ENCODE measurements at regions not wholly inside any gene's neighbourhood (a gene's known extent, or its start where the extent isn't known, plus 50 kb on each side); places are given as distances from the start of the nearest gene placed in this dataset.
A peak's percentile ranks its signal among the peaks of the same experiment; 100 is the strongest.

DNA sequence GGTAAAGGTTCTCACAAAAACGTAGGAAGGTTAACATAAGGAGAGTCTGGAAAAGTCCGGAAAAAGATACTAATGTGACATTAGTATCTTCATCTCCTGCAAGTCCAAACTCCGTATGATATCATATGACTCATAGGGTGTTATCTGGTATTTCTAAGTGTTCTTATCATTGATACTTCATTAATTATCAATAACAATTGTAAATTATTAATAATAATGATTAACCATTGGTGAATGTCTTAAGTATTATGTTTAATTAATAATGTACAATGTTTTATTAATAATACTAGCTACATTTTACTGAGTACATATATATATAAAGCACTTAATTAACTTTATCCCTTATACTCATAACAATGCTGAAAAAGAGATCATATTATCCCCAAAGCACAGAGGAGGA lies 402.4 kb downstream of the SEMA3D start:
- no peaks in the 10 kb centered on the region for H3K27me3 ChIP-seq
- H3K36me3 ChIP-seq = no peaks in the 10 kb centered on the region
- no peaks in the 10 kb centered on the region for H3K9me3 ChIP-seq (ENCODE audit: low read depth)
- peaks cover 8% of the 10 kb centered on the region for H3K4me1 ChIP-seq (ENCODE audit: low read depth)
- TF ChIP-seq, protein P1, sequence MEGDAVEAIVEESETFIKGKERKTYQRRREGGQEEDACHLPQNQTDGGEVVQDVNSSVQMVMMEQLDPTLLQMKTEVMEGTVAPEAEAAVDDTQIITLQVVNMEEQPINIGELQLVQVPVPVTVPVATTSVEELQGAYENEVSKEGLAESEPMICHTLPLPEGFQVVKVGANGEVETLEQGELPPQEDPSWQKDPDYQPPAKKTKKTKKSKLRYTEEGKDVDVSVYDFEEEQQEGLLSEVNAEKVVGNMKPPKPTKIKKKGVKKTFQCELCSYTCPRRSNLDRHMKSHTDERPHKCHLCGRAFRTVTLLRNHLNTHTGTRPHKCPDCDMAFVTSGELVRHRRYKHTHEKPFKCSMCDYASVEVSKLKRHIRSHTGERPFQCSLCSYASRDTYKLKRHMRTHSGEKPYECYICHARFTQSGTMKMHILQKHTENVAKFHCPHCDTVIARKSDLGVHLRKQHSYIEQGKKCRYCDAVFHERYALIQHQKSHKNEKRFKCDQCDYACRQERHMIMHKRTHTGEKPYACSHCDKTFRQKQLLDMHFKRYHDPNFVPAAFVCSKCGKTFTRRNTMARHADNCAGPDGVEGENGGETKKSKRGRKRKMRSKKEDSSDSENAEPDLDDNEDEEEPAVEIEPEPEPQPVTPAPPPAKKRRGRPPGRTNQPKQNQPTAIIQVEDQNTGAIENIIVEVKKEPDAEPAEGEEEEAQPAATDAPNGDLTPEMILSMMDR (IDR thresholded peaks at IDR 0.05; ENCODE audit: low read depth, low read length) = no peak
- H3K27ac ChIP-seq = no peak overlapping the region
- no peak overlapping the region for H3K4me3 ChIP-seq
- no peak for DNase-seq (ENCODE audit: low read depth in 1 of 2, low spot score in 1 of 2)

DNA sequence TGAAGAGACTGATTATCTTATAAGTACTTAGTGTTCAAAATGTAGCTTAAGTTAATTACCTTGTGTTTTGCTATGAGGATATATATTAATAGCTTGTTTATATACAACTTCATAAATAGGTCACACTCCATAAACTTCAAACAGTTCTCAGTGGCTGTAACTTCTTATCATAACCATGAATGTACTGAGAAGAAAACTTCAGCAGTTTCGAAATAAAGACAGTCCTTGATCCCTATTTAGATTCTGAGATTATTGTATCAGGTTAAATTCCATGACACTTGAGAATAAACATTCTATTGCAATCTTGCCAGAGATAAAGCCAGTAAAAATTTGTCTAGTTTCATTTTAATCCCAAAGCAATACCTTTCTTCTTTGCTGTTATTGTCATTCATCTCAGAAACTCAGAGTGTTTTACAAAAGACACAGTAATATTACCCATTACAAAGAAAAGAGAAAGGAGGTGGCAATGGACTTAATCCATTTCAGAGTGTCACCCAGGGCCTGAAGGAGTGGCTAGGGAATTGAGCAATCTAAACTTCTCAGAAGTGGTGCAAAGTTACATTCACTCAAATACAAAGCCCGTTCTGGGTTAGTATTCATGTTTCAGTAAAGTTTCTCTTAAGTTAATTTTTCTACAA lies 403.6 kb downstream of the SEMA3D start:
- Histone ChIP-seq H3K27ac (no peak overlapping the region), H3K36me3 (no peaks in the 10 kb centered on the region), H3K4me1 (ENCODE audit: low read depth) (peaks cover 8% of the 10 kb centered on the region), H3K9me3 (ENCODE audit: low read depth) (no peaks in the 10 kb centered on the region), H3K4me3 (no peak overlapping the region), H3K27me3 (no peaks in the 10 kb centered on the region)
- TF ChIP-seq, protein P1 (IDR thresholded peaks at IDR 0.05; ENCODE audit: low read depth, low read length) = no peak
- DNase-seq (ENCODE audit: low read depth in 1 of 2, low spot score in 1 of 2) = peak in 1 of 2 donors; percentile 48

DNA sequence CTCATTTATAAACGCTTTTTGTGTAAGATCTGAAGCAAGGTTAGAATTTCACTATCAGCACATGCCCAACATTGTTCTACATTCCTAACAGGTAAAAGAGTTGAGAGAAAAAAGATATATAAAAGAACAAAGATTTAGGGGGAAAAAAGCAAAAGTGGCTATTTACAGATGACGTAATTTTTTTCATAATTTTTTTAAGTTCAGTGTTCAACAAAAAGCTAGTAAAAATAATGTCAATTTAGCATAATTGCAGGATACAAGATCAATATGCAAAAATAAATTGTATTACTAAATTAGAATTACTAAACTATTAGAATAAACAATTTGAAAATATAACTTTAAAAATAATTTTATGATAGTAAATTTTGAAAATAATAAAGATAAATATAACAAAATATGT lies 405.0 kb downstream of the SEMA3D start:
- no peak overlapping the region for H3K27ac ChIP-seq
- no peak overlapping the region for H3K4me3 ChIP-seq
- TF ChIP-seq, protein P1 (IDR thresholded peaks at IDR 0.05; ENCODE audit: low read depth, low read length) = no peak
- no peaks in the 10 kb centered on the region for H3K27me3 ChIP-seq
- H3K4me1 ChIP-seq (ENCODE audit: low read depth) = peaks cover 8% of the 10 kb centered on the region
- H3K36me3 ChIP-seq = no peaks in the 10 kb centered on the region
- no peaks in the 10 kb centered on the region for H3K9me3 ChIP-seq (ENCODE audit: low read depth)
- no peak for DNase-seq (ENCODE audit: low read depth in 1 of 2, low spot score in 1 of 2)

DNA sequence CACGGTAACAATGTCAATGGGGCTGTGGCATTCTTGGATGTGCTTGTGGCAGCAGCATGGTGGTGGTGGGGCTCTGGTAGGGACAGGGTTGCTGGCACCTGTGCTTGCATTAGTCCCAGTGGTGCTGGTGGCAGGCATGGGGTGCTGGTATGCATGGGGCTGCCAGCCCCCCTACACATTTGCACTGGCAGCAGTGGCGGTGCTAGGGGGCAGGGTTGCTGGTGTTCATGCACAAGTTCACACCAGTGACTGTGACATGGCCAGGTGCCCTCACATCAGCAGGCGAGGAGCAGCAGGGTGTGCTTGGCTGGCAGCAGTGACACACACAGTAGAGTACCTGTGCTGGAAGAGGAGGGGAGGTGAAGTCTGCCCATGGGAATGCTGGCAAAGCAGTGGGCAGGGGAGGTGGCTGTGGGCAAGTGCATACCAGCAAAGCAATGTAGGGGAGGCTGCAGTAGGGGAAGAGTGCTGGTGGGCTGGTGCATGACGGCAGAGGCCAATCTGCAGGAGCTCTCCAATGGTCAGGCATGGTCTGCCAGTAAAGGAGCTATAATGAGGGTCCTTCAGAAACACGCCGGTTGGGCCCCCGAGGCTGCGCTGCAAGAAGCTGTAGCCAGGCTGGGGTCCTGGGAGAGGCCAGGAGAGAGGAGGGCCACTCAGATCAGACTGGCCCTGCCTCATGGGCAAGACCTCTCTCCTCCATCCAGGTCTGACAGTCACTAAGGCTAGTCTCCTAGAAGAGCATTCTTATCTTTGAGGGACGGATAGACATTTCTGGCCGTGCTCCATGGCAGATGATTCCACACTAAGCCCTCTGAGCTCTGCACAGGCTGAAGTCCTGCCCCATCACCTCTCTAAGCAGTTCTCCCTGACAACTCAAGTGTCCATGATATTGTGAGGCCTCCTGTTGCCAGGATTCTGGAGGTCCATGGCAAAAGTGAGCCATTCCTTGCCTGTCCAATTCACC lies 406.4 kb downstream of the SEMA3D start:
- Histone ChIP-seq H3K27me3 (no peaks in the 10 kb centered on the region), H3K27ac (no peak overlapping the region), H3K36me3 (no peaks in the 10 kb centered on the region), H3K4me3 (no peak overlapping the region), H3K4me1 (ENCODE audit: low read depth) (peaks cover 8% of the 10 kb centered on the region), H3K9me3 (ENCODE audit: low read depth) (no peaks in the 10 kb centered on the region)
- TF ChIP-seq, protein P1 (IDR thresholded peaks at IDR 0.05; ENCODE audit: low read depth, low read length) = no peak
- no peak for DNase-seq (ENCODE audit: low read depth in 1 of 2, low spot score in 1 of 2)

DNA sequence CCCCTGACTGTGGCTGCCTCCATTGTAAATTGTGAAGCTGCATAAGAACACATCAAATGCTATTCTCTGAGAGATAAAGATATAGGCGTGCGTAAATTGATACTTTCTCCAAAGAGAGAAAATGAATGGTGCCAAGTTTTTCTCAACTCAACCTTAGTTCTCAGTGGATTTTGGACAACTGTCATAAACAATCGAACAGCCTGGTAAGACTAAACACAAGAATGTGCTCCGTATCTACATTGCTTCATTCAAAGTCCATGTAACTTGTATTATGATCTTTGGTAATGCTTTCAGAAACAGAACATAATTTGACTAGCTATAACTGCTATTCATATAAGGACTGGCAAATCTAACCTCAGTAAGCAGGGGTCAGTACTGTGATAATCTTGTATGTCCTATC lies 429.1 kb downstream of the SEMA3D start:
- no peak overlapping the region for H3K27ac ChIP-seq
- H3K4me3 ChIP-seq = no peak overlapping the region
- TF ChIP-seq, protein P1 (IDR thresholded peaks at IDR 0.05; ENCODE audit: low read depth, low read length) = no peak
- no peaks in the 10 kb centered on the region for H3K4me1 ChIP-seq (ENCODE audit: low read depth)
- H3K9me3 ChIP-seq (ENCODE audit: low read depth) = no peaks in the 10 kb centered on the region
- DNase-seq (ENCODE audit: low read depth in 1 of 2, low spot score in 1 of 2) = no peak
- no peaks in the 10 kb centered on the region for H3K27me3 ChIP-seq
- no peaks in the 10 kb centered on the region for H3K36me3 ChIP-seq
